WTC11 (cell line): ENCODE measurements at regions not wholly inside any gene's neighbourhood (a gene's known extent, or its start where the extent isn't known, plus 50 kb on each side); places are given as distances from the start of the nearest gene placed in this dataset.

Source experiments
- ATAC-seq: fragments of 200-7000 bp; cut with Tn5 transposase; 2 replicates; pipeline ENCODE4 v1.10.0; 2021; ENCODE audit warnings: mild to moderate bottlenecking, moderate library complexity
- CTCF ChIA-PET: fragments of 300-600 bp; sonication (Branson Sonifier 250); formaldehyde crosslinking; loops from one replicate; lab custom pipeline; 2021; ENCODE audit warnings: antibody characterized with exemption; lab: Charles Lee
- POLR2A ChIA-PET: fragments of 350-600 bp; sonication (Branson Sonifier 250); formaldehyde crosslinking; loops from one replicate; lab custom pipeline; 2021; ENCODE audit warnings: antibody characterized with exemption; lab: Charles Lee
- DNase-seq: peaks from one replicate; pipeline ENCODE4 v3.0.0; 2021; ENCODE audit warnings: low spot score
- H3K27ac Mint-ChIP-seq: 2 replicates; pipeline ENCODE4 v1.8.0; 2021; ENCODE audit warnings: mixed read lengths
- H3K27me3 Mint-ChIP-seq: 2 replicates; pipeline ENCODE4 v1.8.0; 2021; ENCODE audit warnings: low read depth, mild to moderate bottlenecking, moderate library complexity, mixed read lengths
- H3K36me3 Mint-ChIP-seq: 2 replicates; pipeline ENCODE4 v1.8.0; 2021; ENCODE audit warnings: mixed read lengths
- H3K4me1 Mint-ChIP-seq: 2 replicates; pipeline ENCODE4 v1.8.0; 2022; ENCODE audit warnings: mixed read lengths
- H3K4me3 Mint-ChIP-seq: 2 replicates; pipeline ENCODE4 v1.8.0; 2021; ENCODE audit warnings: mild to moderate bottlenecking, moderate library complexity, mixed read lengths
- H3K9me3 Mint-ChIP-seq: 2 replicates; pipeline ENCODE4 v1.8.0; 2021; ENCODE audit warnings: mixed read lengths
- CREM ChIP-seq: sonication (generic); formaldehyde crosslinking; IDR thresholded peaks from 2 replicates; pipeline ENCODE4 v1.8.1; 2022; ENCODE audit warnings: mild to moderate bottlenecking, missing genetic modification reagents, moderate library complexity
- ELF4 ChIP-seq: sonication (generic); formaldehyde crosslinking; IDR thresholded peaks from 2 replicates; pipeline ENCODE4 v1.8.1; 2022; ENCODE audit warnings: low read depth, mild to moderate bottlenecking, moderate library complexity, missing genetic modification reagents
- FOXP1 ChIP-seq: sonication (generic); formaldehyde crosslinking; IDR thresholded peaks from 2 replicates; pipeline ENCODE4 v1.8.0; 2022; ENCODE audit warnings: missing genetic modification reagents, mild to moderate bottlenecking, moderate library complexity, borderline replicate concordance
- NFE2L1 ChIP-seq: sonication (generic); formaldehyde crosslinking; IDR thresholded peaks from 2 replicates; pipeline ENCODE4 v1.8.1; 2023; ENCODE audit warnings: missing genetic modification reagents
- RELA ChIP-seq: sonication (generic); formaldehyde crosslinking; IDR thresholded peaks from 2 replicates; pipeline ENCODE4 v1.8.1; 2022; ENCODE audit warnings: missing genetic modification reagents, mild to moderate bottlenecking, borderline replicate concordance
- TEAD4 ChIP-seq: sonication (generic); formaldehyde crosslinking; IDR thresholded peaks from 2 replicates; pipeline ENCODE4 v1.8.0; 2022; ENCODE audit warnings: mild to moderate bottlenecking, missing genetic modification reagents
- TP53 ChIP-seq: sonication (generic); formaldehyde crosslinking; IDR thresholded peaks from 2 replicates; pipeline ENCODE4 v1.8.1; 2023; ENCODE audit warnings: mild to moderate bottlenecking, missing genetic modification reagents
- ZNF263 ChIP-seq: sonication (generic); formaldehyde crosslinking; IDR thresholded peaks from 2 replicates; pipeline ENCODE4 v1.8.1; 2022; ENCODE audit warnings: low read depth, mild to moderate bottlenecking, moderate library complexity, missing genetic modification reagents
- ZNF423 ChIP-seq: fragments of 250-450 bp; sonication (Bioruptor Pico); IDR thresholded peaks from 2 replicates; pipeline ENCODE4 v2.1.2; 2022; ENCODE audit warnings: mild to moderate bottlenecking, moderate library complexity
- ZNF671 ChIP-seq: fragments of 250-450 bp; sonication (Bioruptor Pico); IDR thresholded peaks from 2 replicates; pipeline ENCODE4 v1.8.0; 2021; ENCODE audit warnings: mild to moderate bottlenecking
- TF ChIP-seq, protein P1 (sequence below): sonication (generic); formaldehyde crosslinking; IDR thresholded peaks from 2 replicates; pipeline ENCODE4 v1.8.0; 2022; ENCODE audit warnings: mild to moderate bottlenecking, missing genetic modification reagents
- TF ChIP-seq, protein P2 (sequence below): fragments of 250-450 bp; sonication (Bioruptor Pico); IDR thresholded peaks from 2 replicates; pipeline ENCODE4 v2.1.2; 2022; ENCODE audit warnings: mild to moderate bottlenecking, moderate library complexity
- TF ChIP-seq, protein P3 (sequence below): fragments of 250-450 bp; sonication (Bioruptor Pico); IDR thresholded peaks from 2 replicates; pipeline ENCODE4 v1.9.0; 2021; ENCODE audit warnings: moderate library complexity, mild to moderate bottlenecking, inconsistent platforms, borderline replicate concordance
- TF ChIP-seq, protein P4 (sequence below): sonication (generic); formaldehyde crosslinking; conservative IDR thresholded peaks from 2 replicates; pipeline ENCODE4 v1.8.1; 2023; ENCODE audit warnings: mild to moderate bottlenecking, low read depth, missing genetic modification reagents, moderate library complexity
- TF ChIP-seq, protein P5 (sequence below): fragments of 250-450 bp; sonication (Bioruptor Pico); IDR thresholded peaks from 2 replicates; pipeline ENCODE4 v1.9.0; 2021; ENCODE audit warnings: mild to moderate bottlenecking, borderline replicate concordance
- TF ChIP-seq, protein P6 (sequence below): fragments of 250-450 bp; sonication (Bioruptor Pico); conservative IDR thresholded peaks from 2 replicates; pipeline ENCODE4 v1.9.0; 2021; ENCODE audit warnings: mild to moderate bottlenecking
- TF ChIP-seq, protein P7 (sequence below): sonication (generic); formaldehyde crosslinking; IDR thresholded peaks from 2 replicates; pipeline ENCODE4 v1.8.1; 2023; ENCODE audit warnings: mild to moderate bottlenecking, missing genetic modification reagents

DNA sequence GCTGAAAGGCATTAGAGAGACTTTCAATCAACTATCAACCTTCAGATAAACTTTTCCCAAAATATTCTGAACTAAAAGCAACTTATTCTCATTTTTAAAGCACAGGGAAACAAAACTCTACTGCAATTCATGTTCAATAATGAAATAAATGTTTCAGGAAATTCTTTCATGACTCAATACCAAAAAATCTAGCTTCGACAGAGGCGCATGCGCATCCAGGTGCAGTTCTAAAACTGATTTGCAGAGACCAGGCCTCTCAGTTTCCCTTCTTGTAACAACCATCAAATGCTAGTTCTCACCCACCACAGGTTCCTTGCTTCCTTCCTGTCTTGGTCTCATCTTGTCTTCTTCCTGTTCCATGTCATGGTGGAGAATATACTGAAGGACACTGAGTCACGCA is 55.3 kb upstream of the NRBF2 start:
- H3K9me3 Mint-ChIP-seq, result peaks cover 4% of the 10 kb centered on the region
- H3K36me3 Mint-ChIP-seq, result no peaks in the 10 kb centered on the region
- H3K4me1 Mint-ChIP-seq, result peaks cover 4% of the 10 kb centered on the region
- no peak overlapping the region for H3K4me3 Mint-ChIP-seq
- DNase-seq (no peak), ATAC-seq (no peak)
- H3K27ac Mint-ChIP-seq, result no peak overlapping the region
- TF ChIP-seq, protein P1, sequence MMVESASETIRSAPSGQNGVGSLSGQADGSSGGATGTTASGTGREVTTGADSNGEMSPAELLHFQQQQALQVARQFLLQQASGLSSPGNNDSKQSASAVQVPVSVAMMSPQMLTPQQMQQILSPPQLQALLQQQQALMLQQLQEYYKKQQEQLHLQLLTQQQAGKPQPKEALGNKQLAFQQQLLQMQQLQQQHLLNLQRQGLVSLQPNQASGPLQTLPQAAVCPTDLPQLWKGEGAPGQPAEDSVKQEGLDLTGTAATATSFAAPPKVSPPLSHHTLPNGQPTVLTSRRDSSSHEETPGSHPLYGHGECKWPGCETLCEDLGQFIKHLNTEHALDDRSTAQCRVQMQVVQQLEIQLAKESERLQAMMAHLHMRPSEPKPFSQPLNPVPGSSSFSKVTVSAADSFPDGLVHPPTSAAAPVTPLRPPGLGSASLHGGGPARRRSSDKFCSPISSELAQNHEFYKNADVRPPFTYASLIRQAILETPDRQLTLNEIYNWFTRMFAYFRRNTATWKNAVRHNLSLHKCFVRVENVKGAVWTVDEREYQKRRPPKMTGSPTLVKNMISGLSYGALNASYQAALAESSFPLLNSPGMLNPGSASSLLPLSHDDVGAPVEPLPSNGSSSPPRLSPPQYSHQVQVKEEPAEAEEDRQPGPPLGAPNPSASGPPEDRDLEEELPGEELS (CRISPR knock-in tag), result no peak
- no peak for TF ChIP-seq TEAD4 (CRISPR knock-in tag)
- TF ChIP-seq TP53 (CRISPR knock-in tag), result no peak
- TF ChIP-seq, protein P2, sequence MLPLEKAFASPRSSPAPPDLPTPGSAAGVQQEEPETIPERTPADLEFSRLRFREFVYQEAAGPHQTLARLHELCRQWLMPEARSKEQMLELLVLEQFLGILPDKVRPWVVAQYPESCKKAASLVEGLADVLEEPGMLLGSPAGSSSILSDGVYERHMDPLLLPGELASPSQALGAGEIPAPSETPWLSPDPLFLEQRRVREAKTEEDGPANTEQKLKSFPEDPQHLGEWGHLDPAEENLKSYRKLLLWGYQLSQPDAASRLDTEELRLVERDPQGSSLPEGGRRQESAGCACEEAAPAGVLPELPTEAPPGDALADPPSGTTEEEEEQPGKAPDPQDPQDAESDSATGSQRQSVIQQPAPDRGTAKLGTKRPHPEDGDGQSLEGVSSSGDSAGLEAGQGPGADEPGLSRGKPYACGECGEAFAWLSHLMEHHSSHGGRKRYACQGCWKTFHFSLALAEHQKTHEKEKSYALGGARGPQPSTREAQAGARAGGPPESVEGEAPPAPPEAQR (CRISPR knock-in tag), result no peak
- TF ChIP-seq, protein P3, sequence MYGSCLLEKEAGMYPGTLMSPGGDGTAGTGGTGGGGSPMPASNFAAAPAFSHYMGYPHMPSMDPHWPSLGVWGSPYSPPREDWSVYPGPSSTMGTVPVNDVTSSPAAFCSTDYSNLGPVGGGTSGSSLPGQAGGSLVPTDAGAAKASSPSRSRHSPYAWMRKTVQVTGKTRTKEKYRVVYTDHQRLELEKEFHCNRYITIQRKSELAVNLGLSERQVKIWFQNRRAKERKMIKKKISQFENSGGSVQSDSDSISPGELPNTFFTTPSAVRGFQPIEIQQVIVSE, result no peak
- no peak for TF ChIP-seq ZNF263
- TF ChIP-seq FOXP1 (CRISPR knock-in tag), result no peak
- TF ChIP-seq CREM (CRISPR knock-in tag), result no peak
- no peak for TF ChIP-seq ZNF423 (CRISPR knock-in tag)
- TF ChIP-seq, protein P4, sequence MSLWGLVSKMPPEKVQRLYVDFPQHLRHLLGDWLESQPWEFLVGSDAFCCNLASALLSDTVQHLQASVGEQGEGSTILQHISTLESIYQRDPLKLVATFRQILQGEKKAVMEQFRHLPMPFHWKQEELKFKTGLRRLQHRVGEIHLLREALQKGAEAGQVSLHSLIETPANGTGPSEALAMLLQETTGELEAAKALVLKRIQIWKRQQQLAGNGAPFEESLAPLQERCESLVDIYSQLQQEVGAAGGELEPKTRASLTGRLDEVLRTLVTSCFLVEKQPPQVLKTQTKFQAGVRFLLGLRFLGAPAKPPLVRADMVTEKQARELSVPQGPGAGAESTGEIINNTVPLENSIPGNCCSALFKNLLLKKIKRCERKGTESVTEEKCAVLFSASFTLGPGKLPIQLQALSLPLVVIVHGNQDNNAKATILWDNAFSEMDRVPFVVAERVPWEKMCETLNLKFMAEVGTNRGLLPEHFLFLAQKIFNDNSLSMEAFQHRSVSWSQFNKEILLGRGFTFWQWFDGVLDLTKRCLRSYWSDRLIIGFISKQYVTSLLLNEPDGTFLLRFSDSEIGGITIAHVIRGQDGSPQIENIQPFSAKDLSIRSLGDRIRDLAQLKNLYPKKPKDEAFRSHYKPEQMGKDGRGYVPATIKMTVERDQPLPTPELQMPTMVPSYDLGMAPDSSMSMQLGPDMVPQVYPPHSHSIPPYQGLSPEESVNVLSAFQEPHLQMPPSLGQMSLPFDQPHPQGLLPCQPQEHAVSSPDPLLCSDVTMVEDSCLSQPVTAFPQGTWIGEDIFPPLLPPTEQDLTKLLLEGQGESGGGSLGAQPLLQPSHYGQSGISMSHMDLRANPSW (CRISPR knock-in tag), result no peak
- no peak for TF ChIP-seq RELA (CRISPR knock-in tag)
- TF ChIP-seq ELF4 (CRISPR knock-in tag), result no peak
- TF ChIP-seq, protein P5, sequence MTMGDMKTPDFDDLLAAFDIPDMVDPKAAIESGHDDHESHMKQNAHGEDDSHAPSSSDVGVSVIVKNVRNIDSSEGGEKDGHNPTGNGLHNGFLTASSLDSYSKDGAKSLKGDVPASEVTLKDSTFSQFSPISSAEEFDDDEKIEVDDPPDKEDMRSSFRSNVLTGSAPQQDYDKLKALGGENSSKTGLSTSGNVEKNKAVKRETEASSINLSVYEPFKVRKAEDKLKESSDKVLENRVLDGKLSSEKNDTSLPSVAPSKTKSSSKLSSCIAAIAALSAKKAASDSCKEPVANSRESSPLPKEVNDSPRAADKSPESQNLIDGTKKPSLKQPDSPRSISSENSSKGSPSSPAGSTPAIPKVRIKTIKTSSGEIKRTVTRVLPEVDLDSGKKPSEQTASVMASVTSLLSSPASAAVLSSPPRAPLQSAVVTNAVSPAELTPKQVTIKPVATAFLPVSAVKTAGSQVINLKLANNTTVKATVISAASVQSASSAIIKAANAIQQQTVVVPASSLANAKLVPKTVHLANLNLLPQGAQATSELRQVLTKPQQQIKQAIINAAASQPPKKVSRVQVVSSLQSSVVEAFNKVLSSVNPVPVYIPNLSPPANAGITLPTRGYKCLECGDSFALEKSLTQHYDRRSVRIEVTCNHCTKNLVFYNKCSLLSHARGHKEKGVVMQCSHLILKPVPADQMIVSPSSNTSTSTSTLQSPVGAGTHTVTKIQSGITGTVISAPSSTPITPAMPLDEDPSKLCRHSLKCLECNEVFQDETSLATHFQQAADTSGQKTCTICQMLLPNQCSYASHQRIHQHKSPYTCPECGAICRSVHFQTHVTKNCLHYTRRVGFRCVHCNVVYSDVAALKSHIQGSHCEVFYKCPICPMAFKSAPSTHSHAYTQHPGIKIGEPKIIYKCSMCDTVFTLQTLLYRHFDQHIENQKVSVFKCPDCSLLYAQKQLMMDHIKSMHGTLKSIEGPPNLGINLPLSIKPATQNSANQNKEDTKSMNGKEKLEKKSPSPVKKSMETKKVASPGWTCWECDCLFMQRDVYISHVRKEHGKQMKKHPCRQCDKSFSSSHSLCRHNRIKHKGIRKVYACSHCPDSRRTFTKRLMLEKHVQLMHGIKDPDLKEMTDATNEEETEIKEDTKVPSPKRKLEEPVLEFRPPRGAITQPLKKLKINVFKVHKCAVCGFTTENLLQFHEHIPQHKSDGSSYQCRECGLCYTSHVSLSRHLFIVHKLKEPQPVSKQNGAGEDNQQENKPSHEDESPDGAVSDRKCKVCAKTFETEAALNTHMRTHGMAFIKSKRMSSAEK (CRISPR knock-in tag), result no peak
- no peak for TF ChIP-seq ZNF671 (CRISPR knock-in tag)
- no peak for TF ChIP-seq NFE2L1 (CRISPR knock-in tag)
- TF ChIP-seq, protein P6, sequence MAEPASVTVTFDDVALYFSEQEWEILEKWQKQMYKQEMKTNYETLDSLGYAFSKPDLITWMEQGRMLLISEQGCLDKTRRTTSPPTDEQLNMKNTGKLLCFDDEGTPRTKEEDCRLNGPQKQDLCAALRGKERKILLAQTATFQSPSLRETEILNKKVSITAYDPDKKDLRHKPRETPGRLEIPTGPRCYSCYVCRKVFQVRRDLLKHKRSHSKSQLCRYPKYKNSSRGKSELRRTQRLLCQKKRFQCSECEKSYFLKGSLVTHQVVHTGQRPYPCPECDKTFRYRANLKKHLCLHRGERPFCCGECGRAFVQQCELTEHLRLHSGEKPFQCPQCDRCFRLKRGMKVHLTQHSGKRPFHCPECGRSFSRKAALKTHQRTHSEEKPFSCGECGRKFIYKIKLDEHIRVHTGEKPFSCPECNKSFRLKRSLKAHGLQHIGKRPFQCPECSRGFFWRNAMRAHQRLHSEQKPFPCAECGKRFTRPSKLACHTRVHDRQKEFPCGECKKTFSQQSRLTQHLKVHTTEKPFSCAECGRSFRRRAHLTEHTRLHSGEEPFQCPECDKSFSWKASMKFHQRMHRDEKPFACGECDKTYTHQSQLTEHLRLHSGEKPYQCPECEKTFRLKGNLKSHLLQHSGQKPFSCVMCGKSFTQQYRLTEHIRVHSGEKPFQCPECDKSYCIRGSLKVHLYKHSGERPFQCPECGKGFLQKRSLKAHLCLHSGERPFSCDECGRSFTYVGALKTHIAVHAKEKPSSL (CRISPR knock-in tag), result no peak
- TF ChIP-seq, protein P7, sequence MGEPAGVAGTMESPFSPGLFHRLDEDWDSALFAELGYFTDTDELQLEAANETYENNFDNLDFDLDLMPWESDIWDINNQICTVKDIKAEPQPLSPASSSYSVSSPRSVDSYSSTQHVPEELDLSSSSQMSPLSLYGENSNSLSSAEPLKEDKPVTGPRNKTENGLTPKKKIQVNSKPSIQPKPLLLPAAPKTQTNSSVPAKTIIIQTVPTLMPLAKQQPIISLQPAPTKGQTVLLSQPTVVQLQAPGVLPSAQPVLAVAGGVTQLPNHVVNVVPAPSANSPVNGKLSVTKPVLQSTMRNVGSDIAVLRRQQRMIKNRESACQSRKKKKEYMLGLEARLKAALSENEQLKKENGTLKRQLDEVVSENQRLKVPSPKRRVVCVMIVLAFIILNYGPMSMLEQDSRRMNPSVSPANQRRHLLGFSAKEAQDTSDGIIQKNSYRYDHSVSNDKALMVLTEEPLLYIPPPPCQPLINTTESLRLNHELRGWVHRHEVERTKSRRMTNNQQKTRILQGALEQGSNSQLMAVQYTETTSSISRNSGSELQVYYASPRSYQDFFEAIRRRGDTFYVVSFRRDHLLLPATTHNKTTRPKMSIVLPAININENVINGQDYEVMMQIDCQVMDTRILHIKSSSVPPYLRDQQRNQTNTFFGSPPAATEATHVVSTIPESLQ, result no peak
- H3K27me3 Mint-ChIP-seq, result no peaks in the 10 kb centered on the region
- CTCF ChIA-PET, result no interaction called here
- POLR2A ChIA-PET, result no interaction called here
